HUES48 (cell line): ENCODE measurements at regions not wholly inside any gene's neighbourhood (a gene's known extent, or its start where the extent isn't known, plus 50 kb on each side); places are given as distances from the start of the nearest gene placed in this dataset.

ENCODE experiments used
- H3K27ac ChIP-seq: one replicate; pipeline ENCODE4 v1.7.0; 2013; ENCODE audit warnings: low read depth, low read length, inconsistent platforms
- H3K27me3 ChIP-seq: 2 replicates; pipeline ENCODE4 v1.6.1; 2013; ENCODE audit warnings: mild to moderate bottlenecking, low read length; ENCODE audit not compliant: control insufficient read depth, insufficient read depth
- H3K36me3 ChIP-seq: 2 replicates; pipeline ENCODE4 v1.6.1; 2013; ENCODE audit warnings: low read length; ENCODE audit not compliant: control insufficient read depth, insufficient read depth
- H3K4me1 ChIP-seq: 2 replicates; pipeline ENCODE4 v1.6.1; 2013; ENCODE audit warnings: mild to moderate bottlenecking, low read length; ENCODE audit not compliant: control insufficient read depth, insufficient read depth
- H3K4me3 ChIP-seq: 2 replicates; pipeline ENCODE4 v1.5.1; 2013; ENCODE audit warnings: mild to moderate bottlenecking, low read depth, low read length
- H3K9ac ChIP-seq: 2 replicates; pipeline ENCODE4 v1.6.1; 2013; ENCODE audit warnings: mild to moderate bottlenecking, low read depth, low read length, moderate library complexity
- H3K9me3 ChIP-seq: 2 replicates; pipeline ENCODE4 v1.6.1; 2013; ENCODE audit warnings: low read length; ENCODE audit not compliant: control insufficient read depth, insufficient read depth

DNA sequence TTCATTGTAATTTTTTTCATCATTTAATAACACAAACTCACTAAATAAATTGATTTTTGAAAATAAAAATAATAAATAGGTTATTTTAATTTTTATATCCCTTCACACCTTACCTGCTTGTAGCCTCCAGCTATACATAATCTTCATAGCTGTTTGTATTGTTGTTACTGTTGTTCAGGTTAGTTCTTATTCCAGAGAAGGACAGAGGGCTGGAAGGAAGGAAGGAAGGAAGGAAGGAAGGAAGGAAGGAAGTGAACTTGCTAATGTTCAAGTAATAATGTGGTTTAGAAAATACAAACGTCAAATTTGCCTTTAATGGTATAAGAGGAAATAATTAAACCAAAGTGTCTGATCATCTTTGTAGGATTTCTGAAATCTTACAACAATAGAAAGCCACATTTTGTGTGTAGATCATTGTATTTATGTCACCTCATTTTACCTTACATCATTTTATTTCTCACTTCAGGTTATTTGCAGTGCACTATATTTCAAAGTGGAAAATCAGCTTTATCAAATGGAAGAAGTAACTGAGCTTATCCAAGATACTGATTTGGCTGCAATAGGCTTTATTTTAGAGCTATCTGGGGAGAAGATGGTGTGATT is 660.0 kb upstream of the CCDC54 start:
- Histone ChIP-seq H3K27me3 (no peaks in the 10 kb centered on the region), H3K9ac (no peak overlapping the region), H3K4me1 (peaks cover 2% of the 10 kb centered on the region; the same call in 1 of the 2 replicates), H3K36me3 (no peaks in the 10 kb centered on the region), H3K4me3 (no peak overlapping the region), H3K9me3 (peaks cover 13% of the 10 kb centered on the region), H3K27ac (no peak overlapping the region)

DNA sequence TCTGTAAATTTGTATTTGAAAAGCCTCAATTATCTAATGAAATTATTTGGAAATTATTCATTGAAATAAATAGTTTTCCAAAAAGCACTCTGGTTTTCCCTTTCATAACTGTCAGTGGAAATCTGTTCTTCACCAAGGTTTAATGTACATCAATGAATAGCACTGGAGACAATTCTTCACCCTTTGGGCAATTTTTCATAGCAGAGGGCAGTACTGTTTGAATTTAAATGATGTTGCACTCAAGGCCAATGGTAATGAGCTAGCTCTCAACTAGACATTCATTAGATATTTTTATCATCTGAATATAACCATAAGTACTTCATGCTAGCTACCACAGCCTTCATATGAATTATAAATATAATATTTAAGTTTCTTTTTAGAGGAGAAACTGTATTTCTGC is 658.2 kb upstream of the CCDC54 start:
- Histone ChIP-seq H3K4me3 (no peak overlapping the region), H3K36me3 (no peaks in the 10 kb centered on the region), H3K27me3 (no peaks in the 10 kb centered on the region), H3K4me1 (peaks cover 2% of the 10 kb centered on the region; the same call in 1 of the 2 replicates), H3K9ac (no peak overlapping the region), H3K27ac (no peak overlapping the region), H3K9me3 (peaks cover 13% of the 10 kb centered on the region)

DNA sequence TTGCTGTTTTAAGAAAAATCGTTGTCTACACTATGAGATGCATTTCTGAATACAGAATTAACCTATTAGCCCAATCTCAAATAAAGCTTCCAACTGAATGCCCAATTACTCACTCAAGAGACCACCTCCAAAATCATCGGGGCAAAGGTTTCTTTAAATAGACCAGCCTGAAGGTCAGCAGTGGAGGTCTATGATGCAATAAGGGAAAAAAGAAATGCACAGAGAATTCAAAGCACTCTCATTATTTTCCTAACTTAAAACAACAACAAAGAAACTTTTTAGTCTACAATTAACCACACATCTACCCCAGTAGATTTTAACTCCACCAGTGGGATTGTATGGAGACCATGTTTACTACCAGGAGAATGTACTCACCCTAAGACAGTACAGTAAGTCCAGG is 657.7 kb upstream of the CCDC54 start:
- Histone ChIP-seq H3K27ac (no peak overlapping the region), H3K4me1 (peaks cover 2% of the 10 kb centered on the region; the same call in 1 of the 2 replicates), H3K9me3 (peaks cover 13% of the 10 kb centered on the region), H3K9ac (no peak overlapping the region), H3K4me3 (no peak overlapping the region), H3K36me3 (no peaks in the 10 kb centered on the region), H3K27me3 (no peaks in the 10 kb centered on the region)

DNA sequence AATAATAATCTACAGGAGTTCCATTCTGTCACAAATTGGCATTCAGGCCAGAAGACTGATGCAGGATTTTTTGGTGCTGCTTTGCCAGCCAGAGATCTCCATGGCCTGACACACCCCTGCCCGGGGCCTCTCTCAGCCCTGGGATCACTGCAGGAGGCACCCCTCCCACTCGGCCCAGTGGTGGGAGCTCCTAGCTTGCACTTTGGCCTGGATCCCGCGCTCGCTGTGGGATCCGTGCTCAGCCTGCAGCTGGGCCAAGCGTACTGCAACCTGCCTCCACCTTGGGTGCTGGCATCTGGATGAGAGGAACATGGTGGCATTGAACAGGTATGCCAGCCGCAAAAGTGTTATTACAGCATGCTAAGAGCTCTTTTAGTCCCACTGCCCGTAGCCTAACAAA is 656.7 kb upstream of the CCDC54 start:
- Histone ChIP-seq H3K9me3 (peaks cover 13% of the 10 kb centered on the region), H3K27ac (no peak overlapping the region), H3K27me3 (no peaks in the 10 kb centered on the region), H3K9ac (no peak overlapping the region), H3K36me3 (no peaks in the 10 kb centered on the region), H3K4me1 (peaks cover 5% of the 10 kb centered on the region; the same call in 1 of the 2 replicates), H3K4me3 (no peak overlapping the region)

DNA sequence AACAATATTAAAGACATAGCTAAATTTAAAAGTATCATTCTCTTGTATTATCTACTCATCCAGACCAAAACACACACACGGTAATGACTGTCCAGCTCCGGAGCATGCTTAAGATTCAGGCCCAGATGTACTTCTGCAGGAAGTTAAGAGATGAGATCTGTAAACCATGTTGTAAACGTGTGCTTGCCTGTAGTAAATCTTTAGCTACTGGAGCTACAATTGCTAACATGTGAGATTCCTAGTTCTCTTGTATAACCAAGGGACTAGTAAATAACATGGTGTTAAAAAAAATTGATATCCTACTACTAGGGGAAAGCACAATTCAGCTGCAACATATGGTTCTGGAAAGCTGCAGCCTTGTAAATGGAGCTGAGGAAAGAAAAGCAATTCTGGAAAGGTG is 651.7 kb upstream of the CCDC54 start:
- H3K9me3 ChIP-seq, result peaks cover 12% of the 10 kb centered on the region
- no peak overlapping the region for H3K4me3 ChIP-seq
- no peak overlapping the region for H3K9ac ChIP-seq
- H3K27ac ChIP-seq, result no peak overlapping the region
- H3K4me1 ChIP-seq, result peaks cover 15% of the 10 kb centered on the region
- no peaks in the 10 kb centered on the region for H3K36me3 ChIP-seq
- H3K27me3 ChIP-seq, result no peaks in the 10 kb centered on the region

DNA sequence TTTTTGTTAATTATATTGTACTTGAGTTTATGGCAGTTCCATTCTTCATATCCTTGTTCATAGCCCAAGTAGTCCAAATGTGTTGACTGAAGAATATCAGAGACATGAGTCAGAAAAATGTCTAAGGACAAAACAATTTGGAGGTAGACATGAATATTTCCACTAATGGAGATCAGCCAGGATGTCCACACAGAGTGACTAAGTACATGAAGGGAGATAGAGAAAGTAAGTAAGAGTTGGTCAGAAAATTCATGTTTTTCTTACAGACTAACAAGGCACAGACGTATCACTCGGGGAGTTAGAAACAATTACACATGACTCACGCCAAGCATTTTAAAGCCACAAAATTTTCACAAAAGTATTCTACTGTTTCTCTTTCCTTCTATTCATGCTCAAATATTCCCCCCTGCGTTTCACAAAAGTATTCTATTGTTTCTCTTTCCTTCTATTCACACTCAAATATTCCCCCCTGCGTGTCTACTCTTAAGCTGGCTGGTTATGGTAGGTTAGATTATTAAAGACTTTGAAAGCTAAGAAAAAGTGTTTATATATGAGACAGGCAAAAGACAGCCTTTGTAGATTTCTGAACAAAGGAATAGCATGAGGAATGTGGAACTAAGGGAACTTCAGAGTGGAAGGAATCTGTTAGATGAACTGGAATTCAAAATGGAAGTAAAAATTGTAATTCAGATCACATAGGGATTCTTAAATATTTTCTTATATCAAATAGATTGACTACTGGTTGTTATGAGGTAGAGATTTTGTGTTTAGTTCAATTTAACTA is 648.7 kb upstream of the CCDC54 start:
- H3K9ac ChIP-seq, result peak overlapping the region; percentile 21; the same call in 1 of the 2 replicates
- peaks cover 15% of the 10 kb centered on the region for H3K4me1 ChIP-seq
- peak overlapping the region; percentile 11 for H3K27ac ChIP-seq
- no peaks in the 10 kb centered on the region for H3K9me3 ChIP-seq
- no peak overlapping the region for H3K4me3 ChIP-seq
- H3K36me3 ChIP-seq, result no peaks in the 10 kb centered on the region
- H3K27me3 ChIP-seq, result no peaks in the 10 kb centered on the region

DNA sequence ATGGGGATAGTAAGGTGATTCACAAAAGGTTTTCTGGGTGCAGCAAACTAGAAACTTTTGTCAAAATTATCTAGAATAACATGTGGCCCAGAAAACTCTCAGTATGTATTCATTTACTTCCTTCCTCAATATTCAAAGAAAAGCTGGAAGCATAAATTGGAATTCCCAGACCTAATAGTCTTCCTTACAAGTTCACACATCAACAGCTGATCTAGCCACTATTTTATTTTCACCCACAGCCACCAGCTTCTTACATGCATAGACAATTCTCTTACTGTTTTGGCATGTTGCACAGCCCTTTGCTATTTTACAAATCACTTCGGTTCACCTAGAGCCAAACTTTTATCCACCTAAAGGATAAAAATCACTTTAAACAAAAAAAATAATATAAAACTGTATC is 647.8 kb upstream of the CCDC54 start:
- Histone ChIP-seq H3K4me1 (peaks cover 15% of the 10 kb centered on the region), H3K4me3 (no peak overlapping the region), H3K27ac (no peak overlapping the region), H3K27me3 (no peaks in the 10 kb centered on the region), H3K9me3 (no peaks in the 10 kb centered on the region), H3K36me3 (no peaks in the 10 kb centered on the region), H3K9ac (no peak overlapping the region)

DNA sequence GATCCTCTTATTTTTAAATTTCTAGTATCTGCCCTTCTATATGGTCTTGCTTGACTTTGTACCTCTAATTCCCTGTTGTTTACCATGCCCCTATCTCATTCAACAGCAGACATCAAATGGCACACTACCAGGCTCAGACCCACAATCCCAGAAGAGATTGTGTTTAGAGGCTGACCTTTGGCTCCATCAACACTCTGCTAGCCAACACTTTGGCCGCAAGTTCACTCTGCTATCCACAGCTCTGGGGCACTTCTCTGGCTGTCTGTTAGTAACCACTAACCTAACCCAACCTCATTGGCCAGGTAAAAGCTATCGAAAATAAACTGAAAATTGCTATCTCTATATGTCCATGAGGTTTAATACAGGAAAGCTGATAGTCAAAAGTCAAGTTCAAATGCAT is 646.0 kb upstream of the CCDC54 start:
- no peak overlapping the region for H3K9ac ChIP-seq
- no peak overlapping the region for H3K27ac ChIP-seq
- H3K9me3 ChIP-seq, result no peaks in the 10 kb centered on the region
- H3K27me3 ChIP-seq, result no peaks in the 10 kb centered on the region
- no peak overlapping the region for H3K4me3 ChIP-seq
- H3K36me3 ChIP-seq, result no peaks in the 10 kb centered on the region
- peaks cover 13% of the 10 kb centered on the region for H3K4me1 ChIP-seq

DNA sequence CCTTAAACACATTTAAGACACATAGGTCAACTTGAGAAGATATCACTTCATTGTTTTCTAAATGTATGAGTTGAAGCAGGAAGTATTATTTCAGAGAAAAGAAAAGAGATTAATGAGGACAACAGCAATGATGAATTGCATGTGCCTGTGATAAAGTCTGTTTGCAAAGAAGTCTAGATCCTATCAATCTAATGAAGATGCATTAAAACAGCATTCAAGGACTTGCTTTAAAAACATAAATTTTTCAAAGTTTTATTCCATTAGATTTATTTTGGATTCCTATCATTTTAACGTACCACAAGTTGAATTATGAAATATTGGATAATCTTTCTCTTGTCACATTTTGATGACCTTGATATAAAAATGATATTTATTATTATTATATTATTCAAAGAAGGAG is 642.5 kb upstream of the CCDC54 start:
- no peak overlapping the region for H3K27ac ChIP-seq
- H3K36me3 ChIP-seq, result no peaks in the 10 kb centered on the region
- H3K4me3 ChIP-seq, result no peak overlapping the region
- no peaks in the 10 kb centered on the region for H3K27me3 ChIP-seq
- H3K4me1 ChIP-seq, result no peaks in the 10 kb centered on the region
- no peak overlapping the region for H3K9ac ChIP-seq
- H3K9me3 ChIP-seq, result no peaks in the 10 kb centered on the region

DNA sequence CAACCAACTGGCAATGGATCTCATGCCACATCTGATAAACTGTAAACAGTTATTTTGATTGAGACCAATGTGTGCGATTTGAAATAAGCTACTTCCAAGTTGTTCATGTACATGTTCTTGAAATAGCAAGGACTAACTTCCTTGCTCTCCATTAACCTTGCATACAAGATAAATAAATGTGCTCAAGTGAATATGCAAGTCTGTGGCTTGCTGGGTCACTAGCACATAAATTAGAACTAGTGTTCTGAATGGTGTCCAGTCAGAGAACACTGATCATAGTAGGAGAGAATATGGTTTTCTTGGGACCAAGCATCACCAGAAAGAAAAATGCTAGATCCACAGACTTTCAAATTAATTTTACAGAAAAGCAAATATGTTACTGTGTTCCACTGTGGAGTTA is 640.0 kb upstream of the CCDC54 start:
- H3K4me1 ChIP-seq, result peaks cover 9% of the 10 kb centered on the region; the same call in 1 of the 2 replicates
- no peak overlapping the region for H3K4me3 ChIP-seq
- no peak overlapping the region for H3K9ac ChIP-seq
- no peaks in the 10 kb centered on the region for H3K27me3 ChIP-seq
- no peak overlapping the region for H3K27ac ChIP-seq
- no peaks in the 10 kb centered on the region for H3K36me3 ChIP-seq
- H3K9me3 ChIP-seq, result no peaks in the 10 kb centered on the region

DNA sequence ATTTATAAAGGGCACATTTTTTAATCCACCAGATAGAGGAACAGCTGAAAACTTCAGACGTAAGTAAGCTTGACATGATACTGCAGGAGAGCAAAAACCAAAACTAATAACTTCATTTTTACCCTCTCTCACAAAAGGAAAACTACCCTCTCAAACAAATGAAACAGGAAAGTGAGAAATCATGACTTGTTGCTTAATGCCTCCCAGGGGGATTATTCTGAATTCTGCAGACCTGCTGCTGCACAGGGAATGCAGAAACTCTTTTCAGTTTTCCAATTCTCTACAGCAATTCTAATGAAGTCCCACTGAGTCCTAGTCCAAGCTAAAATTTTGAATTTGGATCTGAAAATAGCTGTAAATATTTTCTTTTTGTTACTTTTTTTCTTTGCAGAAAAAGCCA is 637.1 kb upstream of the CCDC54 start:
- no peaks in the 10 kb centered on the region for H3K27me3 ChIP-seq
- no peaks in the 10 kb centered on the region for H3K36me3 ChIP-seq
- no peak overlapping the region for H3K9ac ChIP-seq
- H3K9me3 ChIP-seq, result no peaks in the 10 kb centered on the region; the same call in 1 of the 2 replicates
- H3K4me3 ChIP-seq, result no peak overlapping the region
- H3K27ac ChIP-seq, result no peak overlapping the region
- H3K4me1 ChIP-seq, result peaks cover 15% of the 10 kb centered on the region; the same call in 1 of the 2 replicates
